K562 (cell line): ENCODE measurements at regions not wholly inside any gene's neighbourhood (a gene's known extent, or its start where the extent isn't known, plus 50 kb on each side); places are given as distances from the start of the nearest gene placed in this dataset.

Experiments used
- DNMT1 ChIP-seq: fragments of 450-650 bp; IDR thresholded peaks from 2 replicates; pipeline ENCODE4 v1.6.1; 2016; ENCODE audit warnings: antibody characterized with exemption, mild to moderate bottlenecking
- GATA2 ChIP-seq: sonication (generic); formaldehyde crosslinking; IDR thresholded peaks from 2 replicates; pipeline ENCODE4 v1.4.0; 2020; ENCODE audit warnings: mild to moderate bottlenecking, missing genetic modification reagents
- POLR2A ChIP-seq: fragments of 450-650 bp; conservative IDR thresholded peaks from 2 replicates; pipeline ENCODE4 v1.6.1; 2016
- TF ChIP-seq, protein P1 (sequence below), 3 experiments: IDR thresholded peaks in 2 of 3; conservative IDR thresholded peaks in 1 of 3; 2 replicates each; pipeline ENCODE4 v1.5.1; 2011 to 2012; ENCODE audit warnings: low read length in 3 of 3, mild to moderate bottlenecking in 3 of 3, control low read depth in 2 of 3, improper control_type of control experiment in 1 of 3, inconsistent platforms in 1 of 3, low read depth in 1 of 3, mixed read lengths in 1 of 3, moderate library complexity in 1 of 3; ENCODE audit not compliant: insufficient read depth in 2 of 3

DNA sequence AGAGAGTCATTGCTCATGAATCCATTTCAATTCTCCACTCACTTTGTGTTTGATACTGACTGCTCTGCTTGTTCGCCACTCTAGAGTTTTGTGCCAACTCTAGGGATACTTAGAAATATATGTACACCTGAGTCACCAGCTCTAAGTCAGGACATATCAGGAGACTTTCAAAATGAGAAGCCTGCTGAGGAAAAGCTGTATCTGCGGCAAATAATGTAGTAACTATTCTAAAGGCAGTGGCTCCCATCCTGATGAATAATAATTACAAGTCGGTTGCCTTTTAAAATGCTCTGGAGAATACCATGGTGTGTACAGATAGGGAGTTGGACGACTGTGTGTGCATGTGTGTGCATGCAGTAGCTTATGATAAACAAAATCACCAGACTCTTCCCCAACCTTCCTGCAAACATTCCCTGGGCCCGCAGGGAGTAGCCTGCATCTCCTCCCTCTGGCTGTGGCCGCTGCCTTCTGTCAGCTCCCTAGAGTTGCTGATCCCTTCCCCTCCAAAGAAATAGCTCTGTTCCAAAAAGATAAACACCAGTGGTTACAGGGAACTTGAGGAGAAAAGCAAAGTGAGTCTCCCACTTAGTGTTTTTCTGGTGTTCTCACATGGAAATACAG is 346.3 kb upstream of the UMPS start:
- TF ChIP-seq, protein P1, sequence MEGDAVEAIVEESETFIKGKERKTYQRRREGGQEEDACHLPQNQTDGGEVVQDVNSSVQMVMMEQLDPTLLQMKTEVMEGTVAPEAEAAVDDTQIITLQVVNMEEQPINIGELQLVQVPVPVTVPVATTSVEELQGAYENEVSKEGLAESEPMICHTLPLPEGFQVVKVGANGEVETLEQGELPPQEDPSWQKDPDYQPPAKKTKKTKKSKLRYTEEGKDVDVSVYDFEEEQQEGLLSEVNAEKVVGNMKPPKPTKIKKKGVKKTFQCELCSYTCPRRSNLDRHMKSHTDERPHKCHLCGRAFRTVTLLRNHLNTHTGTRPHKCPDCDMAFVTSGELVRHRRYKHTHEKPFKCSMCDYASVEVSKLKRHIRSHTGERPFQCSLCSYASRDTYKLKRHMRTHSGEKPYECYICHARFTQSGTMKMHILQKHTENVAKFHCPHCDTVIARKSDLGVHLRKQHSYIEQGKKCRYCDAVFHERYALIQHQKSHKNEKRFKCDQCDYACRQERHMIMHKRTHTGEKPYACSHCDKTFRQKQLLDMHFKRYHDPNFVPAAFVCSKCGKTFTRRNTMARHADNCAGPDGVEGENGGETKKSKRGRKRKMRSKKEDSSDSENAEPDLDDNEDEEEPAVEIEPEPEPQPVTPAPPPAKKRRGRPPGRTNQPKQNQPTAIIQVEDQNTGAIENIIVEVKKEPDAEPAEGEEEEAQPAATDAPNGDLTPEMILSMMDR (IDR thresholded peaks at IDR 0.05 in 2 of 3, conservative IDR thresholded peaks at IDR 0.05 in 1 of 3; ENCODE audit: insufficient read depth in 2 of 3, low read depth in 1 of 3, low read length in 3 of 3) = no peak
- TF ChIP-seq POLR2A (no peak), GATA2 (CRISPR knock-in tag) (no peak), DNMT1 (no peak)
